MM.1S (cell line): ENCODE measurements at regions not wholly inside any gene's neighbourhood (a gene's known extent, or its start where the extent isn't known, plus 50 kb on each side); places are given as distances from the start of the nearest gene placed in this dataset.

Experiments
- CTCF ChIP-seq: fragments of 300-600 bp; sonication (generic); IDR thresholded peaks from 2 replicates; pipeline ENCODE4 v1.5.1; 2016; ENCODE audit warnings: antibody characterized with exemption, low read length, mixed read lengths
- EZH2 ChIP-seq: fragments of 300-600 bp; sonication (generic); optimal IDR thresholded peaks from 2 replicates; pipeline ENCODE3; 2017; ENCODE audit warnings: low read depth, mild to moderate bottlenecking, antibody characterized with exemption, low read length, mixed read lengths
- EZH2phosphoT487 ChIP-seq: fragments of 300-600 bp; sonication (generic); IDR thresholded peaks from 2 replicates; pipeline ENCODE4 v1.6.1; 2018; ENCODE audit warnings: antibody characterized with exemption, low read length

GRCh38 chr5:169384661-169385060 lies 83.7 kb upstream of the SLIT3 start:
- no peak for TF ChIP-seq EZH2
- TF ChIP-seq EZH2phosphoT487, result no peak
- TF ChIP-seq CTCF, result no peak
